CD4-positive, alpha-beta memory T cell (primary cell): ENCODE measurements at regions not wholly inside any gene's neighbourhood (a gene's known extent, or its start where the extent isn't known, plus 50 kb on each side); places are given as distances from the start of the nearest gene placed in this dataset.
"Not testable (repeated sequence)": the region's sequence is repeated elsewhere in the genome, so short reads cannot be mapped to it uniquely, and the experiment has no call there.

Experiments
- CTCF ChIA-PET: fragments of 350-600 bp; sonication (Branson Sonifier 250); formaldehyde crosslinking; loops from one replicate; lab custom pipeline; 2021; ENCODE audit warnings: inconsistent platforms; ENCODE audit not compliant: partially characterized antibody; lab: Charles Lee
- POLR2A ChIA-PET: fragments of 350-600 bp; sonication (Branson Sonifier 250); formaldehyde crosslinking; loops from one replicate; lab custom pipeline; 2021; ENCODE audit not compliant: partially characterized antibody; lab: Charles Lee
- DNase-seq, 5 donors: peaks; one replicate each; pipeline versions ENCODE4 v3.0.0 to v3.0.0-alpha.2; 2020 to 2022; ENCODE audit warnings: mixed read lengths in 1 of 5
- H3K27ac ChIP-seq: one replicate; pipeline ENCODE4 v1.7.0; 2013; ENCODE audit warnings: low read depth, low read length
- H3K27me3 ChIP-seq: 2 replicates; pipeline ENCODE4 v1.7.0; 2013; ENCODE audit warnings: mild to moderate bottlenecking, low read length, moderate library complexity; ENCODE audit not compliant: insufficient read depth
- H3K36me3 ChIP-seq: 2 replicates; pipeline ENCODE4 v1.7.0; 2013; ENCODE audit warnings: mild to moderate bottlenecking, low read length, moderate library complexity; ENCODE audit not compliant: insufficient read depth
- H3K4me1 ChIP-seq: 2 replicates; pipeline ENCODE4 v1.7.0; 2013; ENCODE audit warnings: mild to moderate bottlenecking, low read length, moderate library complexity; ENCODE audit not compliant: insufficient read depth
- H3K4me3 ChIP-seq, 2 donors: one replicate each; pipeline ENCODE4 v1.7.0; 2013; ENCODE audit warnings: low read length in 2 of 2, mild to moderate bottlenecking in 1 of 2
- H3K9me3 ChIP-seq, 2 donors: one replicate each; pipeline ENCODE4 v1.7.0; 2013; ENCODE audit warnings: low read length in 2 of 2, control low read depth in 1 of 2; ENCODE audit not compliant: control insufficient read depth in 1 of 2
- H3K27ac Mint-ChIP-seq, 7 donors: one replicate each; pipeline ENCODE4 v1.8.0; 2020 to 2021; ENCODE audit warnings: mixed read lengths in 7 of 7, mild to moderate bottlenecking in 6 of 7, inconsistent platforms in 3 of 7, moderate library complexity in 3 of 7
- H3K27me3 Mint-ChIP-seq, 2 donors: one replicate each; pipeline ENCODE4 v1.8.0; 2020 to 2021; ENCODE audit warnings: mixed read lengths in 2 of 2
- H3K36me3 Mint-ChIP-seq, 2 donors: one replicate each; pipeline ENCODE4 v1.8.0; 2020 to 2021; ENCODE audit warnings: mixed read lengths in 2 of 2, inconsistent platforms in 1 of 2, mild to moderate bottlenecking in 1 of 2
- H3K4me1 Mint-ChIP-seq, 4 donors: one replicate each; pipeline ENCODE4 v1.8.0; 2020 to 2021; ENCODE audit warnings: mixed read lengths in 4 of 4, mild to moderate bottlenecking in 1 of 4
- H3K4me3 Mint-ChIP-seq, 8 donors: one replicate each; pipeline ENCODE4 v1.8.0; 2020 to 2021; ENCODE audit warnings: mixed read lengths in 8 of 8, mild to moderate bottlenecking in 7 of 8, moderate library complexity in 6 of 8, inconsistent platforms in 3 of 8
- H3K9me3 Mint-ChIP-seq, 8 donors: one replicate each; pipeline ENCODE4 v1.8.0; 2020 to 2021; ENCODE audit warnings: mixed read lengths in 8 of 8, mild to moderate bottlenecking in 5 of 8, inconsistent platforms in 3 of 8, moderate library complexity in 1 of 8
- intact Hi-C: fragments of 100-400 bp; cut with micrococcal nuclease; formaldehyde crosslinking; loops from one replicate; pipeline ENCODE4 v1.15.1; 2023

DNA sequence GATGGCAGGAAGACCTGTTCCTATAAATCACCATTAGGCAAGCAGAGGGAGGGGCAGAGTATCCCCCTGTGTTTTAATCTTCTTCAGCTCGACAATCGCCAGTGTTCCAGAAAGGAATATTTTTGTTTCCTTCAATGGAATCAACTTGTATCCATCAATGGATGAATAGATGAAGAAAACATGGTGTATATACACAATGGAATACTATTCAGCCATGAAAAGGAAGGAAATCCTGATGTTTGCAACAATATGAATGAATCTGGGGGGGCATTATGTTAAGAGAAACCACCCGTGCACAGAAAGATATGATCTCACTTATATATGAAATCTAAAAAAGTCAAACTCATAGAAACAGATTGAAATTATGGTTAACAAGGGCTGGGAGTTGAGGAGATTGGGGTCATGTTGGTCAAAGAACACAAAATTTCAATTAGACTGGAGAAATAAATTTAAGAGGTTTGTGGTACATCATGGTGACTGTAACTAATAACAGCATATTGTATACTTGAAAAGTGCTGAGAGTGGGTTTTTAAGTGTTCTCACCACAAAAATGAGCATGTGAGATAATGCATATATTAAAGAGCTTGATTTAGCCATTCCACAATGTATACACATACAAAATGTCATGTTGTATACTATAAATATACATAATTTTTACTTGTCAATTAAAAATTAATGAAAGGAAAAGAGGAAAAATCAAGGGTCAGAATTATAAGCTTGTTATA, 64.2 kb upstream of the ITGA11 start:
- H3K36me3 Mint-ChIP-seq, result no peaks in the 10 kb centered on the region
- Histone ChIP-seq H3K4me1 (no peaks in the 10 kb centered on the region), H3K4me3 (no peak overlapping the region), H3K27me3 (no peaks in the 10 kb centered on the region), H3K36me3 (no peaks in the 10 kb centered on the region), H3K27ac (no peak overlapping the region), H3K9me3 (no peaks in the 10 kb centered on the region)
- ChIA-PET POLR2A (no interaction called here), CTCF (no interaction called here)
- intact Hi-C loops, result no loop called here
- H3K4me3 Mint-ChIP-seq, result no peak overlapping the region
- DNase-seq, result no peak
- H3K4me1 Mint-ChIP-seq, result no peaks in the 10 kb centered on the region
- H3K27ac Mint-ChIP-seq, result no peak overlapping the region
- H3K27me3 Mint-ChIP-seq, result peaks cover 9 to 11% of the 10 kb centered on the region in 2 donors
- H3K9me3 Mint-ChIP-seq, result no peaks in the 10 kb centered on the region

DNA sequence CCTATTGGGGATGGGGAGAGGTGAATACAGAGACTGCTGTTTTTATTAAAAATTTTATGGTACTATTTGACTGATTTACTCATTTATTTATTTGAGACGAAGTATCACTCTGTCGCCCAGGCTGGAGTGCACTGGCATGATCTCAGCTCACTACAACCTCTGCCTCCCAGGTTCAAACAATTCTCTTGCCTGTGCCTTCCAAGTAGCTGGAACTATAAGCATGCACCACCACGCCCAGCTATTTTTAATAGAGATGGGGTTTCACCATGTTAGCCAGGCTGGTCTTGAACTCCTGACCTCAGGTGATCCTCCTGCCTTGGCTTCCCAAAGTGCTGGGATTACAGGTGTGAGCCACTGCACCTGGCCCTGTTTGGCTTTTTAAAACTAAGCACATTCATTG, 64.8 kb upstream of the ITGA11 start:
- H3K4me1 Mint-ChIP-seq, H3K4me1 ChIP-seq, H3K27ac Mint-ChIP-seq, intact Hi-C loops, H3K4me3 ChIP-seq, H3K36me3 Mint-ChIP-seq, H3K9me3 Mint-ChIP-seq, H3K36me3 ChIP-seq, H3K4me3 Mint-ChIP-seq, POLR2A ChIA-PET, H3K27ac ChIP-seq, CTCF ChIA-PET, DNase-seq, H3K9me3 ChIP-seq, H3K27me3 ChIP-seq: not testable (repeated sequence)
- peaks cover 7 to 11% of the 10 kb centered on the region in 2 donors for H3K27me3 Mint-ChIP-seq

DNA sequence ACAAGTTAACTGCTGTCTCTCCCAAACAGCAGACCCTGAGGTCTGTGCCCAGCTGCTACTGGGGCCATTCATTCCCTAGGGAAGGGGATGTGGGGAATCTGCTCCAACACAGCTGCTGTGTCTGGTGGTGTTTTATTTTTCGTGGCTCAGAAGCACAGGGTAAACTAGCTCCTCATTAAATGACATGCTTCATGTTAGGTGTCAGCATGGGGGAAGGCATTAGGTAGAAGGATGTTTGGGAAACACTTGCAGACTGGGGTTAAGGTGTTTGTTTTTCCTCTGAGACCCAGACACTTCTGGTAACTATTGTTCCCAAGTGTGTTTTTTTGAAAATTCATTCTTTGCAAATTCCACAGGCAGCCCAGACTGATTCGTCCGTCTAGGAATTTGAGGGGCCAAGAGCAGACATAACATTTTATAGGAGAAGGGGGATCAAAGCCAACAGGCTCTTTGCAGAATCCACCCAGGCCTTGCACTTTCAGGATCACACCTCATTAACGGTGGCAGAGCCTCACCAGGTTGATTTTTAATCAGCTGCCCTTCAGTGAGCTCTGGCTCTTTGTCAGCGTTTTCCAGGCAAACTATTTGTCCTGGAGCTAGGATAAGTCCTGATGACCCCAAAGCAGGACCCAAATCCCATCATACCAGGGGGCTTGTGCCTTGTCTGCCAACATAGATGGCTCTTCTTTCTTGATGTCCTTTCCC, 65.4 kb upstream of the ITGA11 start:
- no peaks in the 10 kb centered on the region for H3K9me3 ChIP-seq
- no peak overlapping the region for H3K27ac ChIP-seq
- H3K36me3 Mint-ChIP-seq, result no peaks in the 10 kb centered on the region
- no peaks in the 10 kb centered on the region for H3K4me1 ChIP-seq
- peaks cover 10 to 12% of the 10 kb centered on the region in 2 donors for H3K27me3 Mint-ChIP-seq
- H3K27ac Mint-ChIP-seq, result no peak overlapping the region
- ChIA-PET CTCF (no interaction called here), POLR2A (no interaction called here)
- intact Hi-C loops, result no loop called here
- H3K36me3 ChIP-seq, result no peaks in the 10 kb centered on the region
- H3K4me3 ChIP-seq, result no peak overlapping the region
- H3K27me3 ChIP-seq, result no peaks in the 10 kb centered on the region
- H3K4me3 Mint-ChIP-seq, result no peak overlapping the region
- DNase-seq, result no peak
- H3K4me1 Mint-ChIP-seq, result no peaks in the 10 kb centered on the region
- H3K9me3 Mint-ChIP-seq, result no peaks in the 10 kb centered on the region

DNA sequence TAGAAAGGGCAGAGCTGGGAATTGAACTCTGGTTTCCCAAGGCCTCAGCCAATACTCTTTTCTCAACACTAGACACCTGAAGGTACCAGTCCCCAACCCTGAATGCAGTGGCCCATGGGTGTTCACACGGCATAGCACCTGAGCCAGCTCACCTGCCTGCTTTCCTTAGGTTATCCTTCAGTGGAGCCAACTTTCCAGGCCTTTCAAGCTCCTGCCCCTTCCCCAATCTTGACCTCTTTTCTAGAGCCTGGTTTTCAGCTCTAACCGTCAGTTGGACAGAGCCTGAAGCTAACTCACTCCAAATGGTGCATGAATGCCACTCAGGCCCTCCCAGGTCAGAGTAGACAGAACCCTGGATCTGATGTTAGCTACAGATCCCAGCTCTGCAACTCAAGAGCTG, 66.1 kb upstream of the ITGA11 start:
- Mint-ChIP-seq H3K4me3 (no peak overlapping the region), H3K9me3 (no peaks in the 10 kb centered on the region), H3K4me1 (no peaks in the 10 kb centered on the region), H3K36me3 (no peaks in the 10 kb centered on the region), H3K27me3 (peaks cover 12 to 15% of the 10 kb centered on the region in 2 donors), H3K27ac (no peak overlapping the region)
- DNase-seq, result no peak
- Histone ChIP-seq H3K36me3 (no peaks in the 10 kb centered on the region), H3K4me1 (no peaks in the 10 kb centered on the region), H3K27ac (no peak overlapping the region), H3K27me3 (no peaks in the 10 kb centered on the region), H3K4me3 (no peak overlapping the region), H3K9me3 (no peaks in the 10 kb centered on the region)
- ChIA-PET CTCF (no interaction called here), POLR2A (no interaction called here)
- intact Hi-C loops, result no loop called here

DNA sequence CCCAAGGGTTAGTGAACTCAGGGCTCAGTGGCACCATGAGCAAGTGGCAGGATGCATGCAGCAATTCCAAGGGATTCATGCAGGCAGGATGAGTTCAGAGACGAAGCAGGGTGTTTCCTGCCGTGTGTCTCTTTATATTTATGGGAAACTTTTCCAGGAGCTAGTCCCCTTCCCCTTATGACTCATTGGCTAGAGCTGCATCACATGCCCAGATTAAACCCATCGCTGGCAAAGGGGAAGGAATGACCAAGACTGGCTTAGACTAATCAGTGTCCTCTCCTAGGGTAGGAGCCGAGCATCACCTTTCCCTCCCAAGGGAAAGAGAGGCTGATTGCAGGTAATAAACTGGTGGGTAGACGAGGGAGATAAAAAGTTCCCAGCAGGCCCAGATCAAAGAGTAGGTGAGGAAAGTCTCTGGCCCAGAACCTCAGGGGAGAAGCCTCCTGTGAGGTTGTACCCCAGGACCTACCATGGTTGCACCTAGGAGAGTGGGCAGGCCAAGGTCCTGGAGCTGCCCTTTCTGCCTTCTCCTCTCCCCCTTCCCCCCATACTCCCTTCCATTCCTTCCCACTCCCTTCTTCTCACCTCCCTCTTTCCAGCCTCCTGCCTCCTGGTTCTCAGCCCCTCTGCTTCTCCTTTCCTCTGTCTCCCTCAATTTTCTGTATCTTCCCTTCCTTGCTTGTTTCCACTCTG, 67.8 kb upstream of the ITGA11 start:
- ChIA-PET CTCF (no interaction called here), POLR2A (no interaction called here)
- H3K4me3 Mint-ChIP-seq, result no peak overlapping the region
- Histone ChIP-seq H3K36me3 (no peaks in the 10 kb centered on the region), H3K4me3 (no peak overlapping the region), H3K27ac (no peak overlapping the region), H3K9me3 (no peaks in the 10 kb centered on the region), H3K27me3 (no peaks in the 10 kb centered on the region), H3K4me1 (no peaks in the 10 kb centered on the region)
- H3K36me3 Mint-ChIP-seq, result no peaks in the 10 kb centered on the region
- H3K27me3 Mint-ChIP-seq, result peaks cover 8 to 9% of the 10 kb centered on the region in 2 donors
- no peak overlapping the region for H3K27ac Mint-ChIP-seq
- no peaks in the 10 kb centered on the region for H3K9me3 Mint-ChIP-seq
- no peak for DNase-seq
- intact Hi-C loops, result no loop called here
- H3K4me1 Mint-ChIP-seq, result peaks cover 0 to 6% (median 3%) of the 10 kb centered on the region in 4 donors

DNA sequence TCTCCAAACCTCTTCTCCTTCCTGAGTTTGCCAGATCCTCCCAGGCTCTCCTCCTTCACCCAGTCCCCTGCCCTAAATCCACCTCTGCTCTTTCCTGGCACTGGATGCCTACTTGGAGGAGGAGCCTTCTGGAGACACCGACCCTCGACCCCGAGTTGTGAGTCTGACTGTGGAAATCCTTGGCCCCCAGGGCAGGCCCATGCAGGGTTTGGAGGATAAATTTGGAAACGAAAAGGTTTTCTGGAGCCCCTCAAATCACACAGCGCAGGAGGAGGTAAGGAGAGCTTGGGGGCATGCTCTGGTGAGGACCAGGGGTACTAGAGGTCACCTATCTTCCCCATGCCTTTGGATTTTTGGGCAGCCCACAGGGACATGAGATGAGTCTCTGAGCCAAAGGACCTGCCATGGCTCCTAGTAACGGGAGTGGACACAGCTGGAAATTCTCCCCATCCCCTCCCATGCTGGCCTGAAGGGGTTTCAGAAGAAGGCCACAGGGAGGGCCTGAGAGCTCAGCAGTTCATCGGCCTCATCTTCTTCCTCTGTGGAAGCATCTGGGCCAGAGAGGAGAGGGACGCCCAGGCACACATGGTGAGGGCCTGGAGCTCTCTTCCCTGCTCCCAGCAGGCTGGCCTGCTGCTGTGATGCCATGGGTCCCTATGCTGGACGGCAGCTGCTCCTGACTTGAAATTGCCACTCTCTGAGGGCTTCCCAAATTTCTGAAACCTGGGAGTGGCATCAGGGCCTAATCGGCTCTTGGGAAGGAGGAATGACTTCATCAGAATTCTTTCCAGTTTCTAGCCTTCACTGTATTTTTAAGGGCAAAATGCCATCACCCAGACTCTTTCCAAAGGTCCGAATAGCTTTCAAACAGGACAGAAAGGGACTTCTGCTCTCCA, 68.6 kb upstream of the ITGA11 start:
- H3K9me3 ChIP-seq, result no peaks in the 10 kb centered on the region
- Mint-ChIP-seq H3K36me3 (no peaks in the 10 kb centered on the region), H3K4me1 (peaks cover 0 to 7% (median 5%) of the 10 kb centered on the region in 4 donors), H3K27ac (no peak overlapping the region), H3K9me3 (no peaks in the 10 kb centered on the region), H3K4me3 (no peak overlapping the region), H3K27me3 (peaks cover 7 to 10% of the 10 kb centered on the region in 2 donors)
- CTCF ChIA-PET, result no interaction called here
- H3K36me3 ChIP-seq, result no peaks in the 10 kb centered on the region
- H3K4me1 ChIP-seq, result no peaks in the 10 kb centered on the region
- intact Hi-C loops, result no loop called here
- no peak overlapping the region for H3K4me3 ChIP-seq
- no peak for DNase-seq
- POLR2A ChIA-PET, result no interaction called here
- H3K27ac ChIP-seq, result no peak overlapping the region
- no peaks in the 10 kb centered on the region for H3K27me3 ChIP-seq

DNA sequence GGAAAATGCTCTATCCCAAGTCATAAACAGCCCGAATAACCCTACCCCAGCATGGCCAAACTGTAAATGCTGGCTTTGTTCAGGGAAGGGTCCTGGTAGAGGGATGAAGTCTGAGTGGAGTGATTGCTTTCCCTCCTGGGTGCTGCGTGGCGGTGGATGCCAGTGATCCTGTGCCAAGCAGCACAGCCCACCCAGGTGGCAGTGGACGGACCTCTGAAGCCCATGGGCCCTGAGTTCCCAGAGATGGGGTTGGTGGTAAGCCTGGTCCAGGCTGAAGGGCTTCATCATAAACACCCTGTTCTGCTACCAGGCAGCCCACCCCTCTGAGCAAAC, 69.3 kb upstream of the ITGA11 start:
- peaks cover 0 to 7% (median 5%) of the 10 kb centered on the region in 4 donors for H3K4me1 Mint-ChIP-seq
- ChIA-PET POLR2A (no interaction called here), CTCF (no interaction called here)
- H3K27me3 Mint-ChIP-seq, result peaks cover 7 to 16% of the 10 kb centered on the region in 2 donors
- DNase-seq, result no peak
- no peaks in the 10 kb centered on the region for H3K4me1 ChIP-seq
- no peak overlapping the region for H3K27ac ChIP-seq
- no peak overlapping the region for H3K4me3 Mint-ChIP-seq
- H3K36me3 Mint-ChIP-seq, result no peaks in the 10 kb centered on the region
- no peaks in the 10 kb centered on the region for H3K36me3 ChIP-seq
- no peaks in the 10 kb centered on the region for H3K9me3 ChIP-seq
- no peak overlapping the region for H3K4me3 ChIP-seq
- H3K27me3 ChIP-seq, result no peaks in the 10 kb centered on the region
- H3K9me3 Mint-ChIP-seq, result no peaks in the 10 kb centered on the region
- no peak overlapping the region for H3K27ac Mint-ChIP-seq
- intact Hi-C loops, result no loop called here
